GM21367 (cell line): ENCODE measurements at regions not wholly inside any gene's neighbourhood (a gene's known extent, or its start where the extent isn't known, plus 50 kb on each side); places are given as distances from the start of the nearest gene placed in this dataset.
A peak's percentile ranks its signal among the peaks of the same experiment; 100 is the strongest.
"Not testable (repeated sequence)": the region's sequence is repeated elsewhere in the genome, so short reads cannot be mapped to it uniquely, and the experiment has no call there.

Source experiments
- ATAC-seq: cut with Tn5 transposase; IDR thresholded peaks from one replicate; pipeline ENCODE4 v1.9.1; 2021; ENCODE audit not compliant: unreplicated experiment

GRCh38 chr2:154961676-154962075, 263.2 kb downstream of the KCNJ3 start:
- ATAC-seq = no peak

- ATAC-seq = peak; percentile 75
These were observed 262.5 kb downstream of the KCNJ3 start for GRCh38 chr2:154960802-154961583.

- ATAC-seq = no peak
These were observed 254.0 kb downstream of the KCNJ3 start for GRCh38 chr2:154952346-154952980.

- not testable (repeated sequence) for ATAC-seq
These were observed 248.9 kb downstream of the KCNJ3 start for GRCh38 chr2:154947416-154947815.

- ATAC-seq = no peak
These were observed 247.5 kb downstream of the KCNJ3 start for GRCh38 chr2:154945984-154946383.

GRCh38 chr2:154941379-154941778, 242.9 kb downstream of the KCNJ3 start:
- ATAC-seq = no peak

- no peak for ATAC-seq
These were observed 235.7 kb downstream of the KCNJ3 start for GRCh38 chr2:154934213-154934612.

- no peak for ATAC-seq
These were observed 226.0 kb downstream of the KCNJ3 start for GRCh38 chr2:154924531-154924930.

GRCh38 chr2:154914561-154914960, 216.1 kb downstream of the KCNJ3 start:
- ATAC-seq = no peak

- ATAC-seq = no peak
These were observed 213.7 kb downstream of the KCNJ3 start for GRCh38 chr2:154912215-154912614.

GRCh38 chr2:154911729-154912128, 213.2 kb downstream of the KCNJ3 start:
- no peak for ATAC-seq

- no peak for ATAC-seq
These were observed 212.2 kb downstream of the KCNJ3 start for GRCh38 chr2:154910701-154911100.

GRCh38 chr2:154908327-154908726, 209.8 kb downstream of the KCNJ3 start:
- ATAC-seq = no peak
